SK-N-SH treated with all-trans-retinoic acid at 6 μM for 48 hours (cell line): ENCODE measurements at regions not wholly inside any gene's neighbourhood (a gene's known extent, or its start where the extent isn't known, plus 50 kb on each side); places are given as distances from the start of the nearest gene placed in this dataset.

Experiments
- ATAC-seq: fragments of 200-7000 bp; cut with Tn5 transposase; 3 replicates; pipeline ENCODE4 v1.9.1; 2020; ENCODE audit warnings: mild to moderate bottlenecking, moderate library complexity
- ARNTL ChIP-seq: fragments of 450-650 bp; formaldehyde crosslinking; IDR thresholded peaks from 2 replicates; pipeline ENCODE4 v1.5.0; 2020; ENCODE audit warnings: low read depth, mild to moderate bottlenecking, moderate library complexity, borderline replicate concordance
- BACH2 ChIP-seq: fragments of 250-450 bp; sonication (Bioruptor Pico); IDR thresholded peaks from 2 replicates; pipeline ENCODE4 v1.9.0; 2021; ENCODE audit warnings: mild to moderate bottlenecking, borderline replicate concordance
- CREB5 ChIP-seq: fragments of 250-450 bp; sonication (Bioruptor Pico); IDR thresholded peaks from 2 replicates; pipeline ENCODE4 v1.5.1; 2020; ENCODE audit warnings: low read depth, mild to moderate bottlenecking, moderate library complexity
- CSDC2 ChIP-seq: fragments of 250-450 bp; sonication (Bioruptor Pico); IDR thresholded peaks from 2 replicates; pipeline ENCODE4 v1.5.0; 2020; ENCODE audit warnings: mild to moderate bottlenecking, moderate library complexity
- CSRNP3 ChIP-seq: fragments of 250-450 bp; sonication (Bioruptor Pico); IDR thresholded peaks from 2 replicates; pipeline ENCODE4 v1.5.1; 2021; ENCODE audit warnings: mild to moderate bottlenecking, moderate library complexity
- ESRRG ChIP-seq: fragments of 250-450 bp; sonication (Bioruptor Pico); IDR thresholded peaks from 2 replicates; pipeline ENCODE4 v1.6.1; 2021; ENCODE audit warnings: mild to moderate bottlenecking
- OSR1 ChIP-seq: fragments of 250-450 bp; sonication (Bioruptor Pico); IDR thresholded peaks from 2 replicates; pipeline ENCODE4 v1.8.0; 2022; ENCODE audit warnings: moderate library complexity, mild to moderate bottlenecking, inconsistent platforms
- PATZ1 ChIP-seq: fragments of 250-450 bp; sonication (Bioruptor Pico); IDR thresholded peaks from 2 replicates; pipeline ENCODE4 v1.8.0; 2020; ENCODE audit warnings: mild to moderate bottlenecking, moderate library complexity, borderline replicate concordance
- POU6F1 ChIP-seq: fragments of 250-450 bp; sonication (Bioruptor Pico); IDR thresholded peaks from 2 replicates; pipeline ENCODE4 v1.8.0; 2021; ENCODE audit warnings: low read depth, mild to moderate bottlenecking, moderate library complexity, borderline replicate concordance
- PPARA ChIP-seq: fragments of 250-450 bp; sonication (Bioruptor Pico); IDR thresholded peaks from 2 replicates; pipeline ENCODE4 v1.5.0; 2020; ENCODE audit warnings: mild to moderate bottlenecking, borderline replicate concordance
- RARB ChIP-seq: fragments of 250-450 bp; sonication (Bioruptor Pico); IDR thresholded peaks from 2 replicates; pipeline ENCODE4 v1.8.0; 2021; ENCODE audit warnings: mild to moderate bottlenecking, moderate library complexity
- SNAI2 ChIP-seq: fragments of 250-450 bp; sonication (Bioruptor Pico); IDR thresholded peaks from 2 replicates; pipeline ENCODE4 v1.5.0; 2020; ENCODE audit warnings: mild to moderate bottlenecking, moderate library complexity
- TCF4 ChIP-seq: fragments of 250-450 bp; sonication (Bioruptor Pico); IDR thresholded peaks from 2 replicates; pipeline ENCODE4 v1.8.0; 2021; ENCODE audit warnings: mild to moderate bottlenecking, moderate library complexity, borderline replicate concordance
- TOX ChIP-seq: fragments of 250-450 bp; sonication (Bioruptor Pico); IDR thresholded peaks from 2 replicates; pipeline ENCODE4 v1.8.0; 2021; ENCODE audit warnings: mild to moderate bottlenecking, moderate library complexity, borderline replicate concordance
- TSHZ2 ChIP-seq: fragments of 250-450 bp; sonication (Bioruptor Pico); IDR thresholded peaks from 2 replicates; pipeline ENCODE4 v1.5.0; 2020; ENCODE audit warnings: mild to moderate bottlenecking, moderate library complexity
- ZC3H10 ChIP-seq: fragments of 250-450 bp; sonication (Bioruptor Pico); IDR thresholded peaks from 2 replicates; pipeline ENCODE4 v1.5.1; 2021; ENCODE audit warnings: mild to moderate bottlenecking, moderate library complexity
- ZNF565 ChIP-seq: fragments of 450-650 bp; formaldehyde crosslinking; conservative IDR thresholded peaks from 2 replicates; pipeline ENCODE4 v1.5.0; 2020; ENCODE audit warnings: low read depth, mild to moderate bottlenecking, moderate library complexity
- ZNF70 ChIP-seq: fragments of 450-650 bp; formaldehyde crosslinking; IDR thresholded peaks from 2 replicates; pipeline ENCODE4 v1.5.0; 2020; ENCODE audit warnings: mild to moderate bottlenecking, moderate library complexity
- ZNF8 ChIP-seq: fragments of 450-650 bp; formaldehyde crosslinking; IDR thresholded peaks from 2 replicates; pipeline ENCODE4 v1.5.0; 2020; ENCODE audit warnings: mild to moderate bottlenecking, moderate library complexity

GRCh38 chr12:46470036-46470627 is 97.6 kb upstream of the SLC38A2 start:
- no peak for ATAC-seq

GRCh38 chr12:46468813-46469212 is 96.2 kb upstream of the SLC38A2 start:
- no peak for ATAC-seq
- no peak for TF ChIP-seq CSRNP3 (CRISPR knock-in tag)
- no peak for TF ChIP-seq CSDC2 (CRISPR knock-in tag)
- no peak for TF ChIP-seq TCF4 (CRISPR knock-in tag)
- TF ChIP-seq POU6F1 (CRISPR knock-in tag), result no peak
- TF ChIP-seq BACH2 (CRISPR knock-in tag), result no peak
- TF ChIP-seq OSR1, result no peak
- no peak for TF ChIP-seq SNAI2 (CRISPR knock-in tag)
- no peak for TF ChIP-seq ZC3H10 (CRISPR knock-in tag)
- TF ChIP-seq TOX, result no peak
- no peak for TF ChIP-seq ESRRG (CRISPR knock-in tag)
- no peak for TF ChIP-seq TSHZ2
- TF ChIP-seq ZNF565 (CRISPR knock-in tag), result no peak
- TF ChIP-seq ARNTL (CRISPR knock-in tag), result no peak

More at GRCh38 chr12:46470036-46470627, 97.6 kb upstream of the SLC38A2 start:
- TF ChIP-seq ZC3H10 (CRISPR knock-in tag) (no peak), RARB (CRISPR knock-in tag) (no peak), ZNF70 (no peak), PPARA (CRISPR knock-in tag) (no peak), OSR1 (no peak), PATZ1 (no peak), ARNTL (CRISPR knock-in tag) (no peak), TCF4 (CRISPR knock-in tag) (no peak), TSHZ2 (no peak), SNAI2 (CRISPR knock-in tag) (no peak), CREB5 (CRISPR knock-in tag) (no peak), BACH2 (CRISPR knock-in tag) (no peak), CSDC2 (CRISPR knock-in tag) (no peak), ZNF8 (CRISPR knock-in tag) (no peak), ZNF565 (CRISPR knock-in tag) (no peak), ESRRG (CRISPR knock-in tag) (no peak)
